ENCODE measurements at regions not wholly inside any gene's neighbourhood (a gene's known extent, or its start where the extent isn't known, plus 50 kb on each side); places are given as distances from the start of the nearest gene placed in this dataset.

DNA sequence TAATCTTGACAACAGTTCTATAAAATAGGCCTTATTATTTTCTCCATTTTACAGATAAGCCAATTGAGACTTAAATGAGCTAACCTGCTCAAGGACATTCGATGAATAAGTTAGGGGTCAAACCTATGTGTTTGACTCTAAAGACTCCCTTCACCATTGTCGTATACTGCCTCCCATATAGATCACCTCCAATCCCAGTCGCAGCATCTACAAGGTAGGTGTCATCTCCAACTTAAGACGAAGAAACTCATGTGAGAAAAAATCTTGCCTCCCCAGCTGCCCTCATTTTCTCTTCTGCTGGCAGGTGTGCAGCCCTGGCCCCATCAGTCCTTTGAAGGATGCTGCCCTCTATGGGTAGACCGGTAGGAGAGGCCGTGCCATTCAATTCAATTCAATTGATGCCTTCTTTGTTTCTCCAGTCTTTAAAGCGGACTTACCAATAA lies 75.2 kb upstream of the SMARCA2 start:
- DNase-seq = peak; percentile 26

GRCh38 chr9:1941989-1942388 lies 73.2 kb upstream of the SMARCA2 start:
- DNase-seq = no peak

- no peak for DNase-seq
These were observed 68.4 kb upstream of the SMARCA2 start for GRCh38 chr9:1946526-1947283.

DNA sequence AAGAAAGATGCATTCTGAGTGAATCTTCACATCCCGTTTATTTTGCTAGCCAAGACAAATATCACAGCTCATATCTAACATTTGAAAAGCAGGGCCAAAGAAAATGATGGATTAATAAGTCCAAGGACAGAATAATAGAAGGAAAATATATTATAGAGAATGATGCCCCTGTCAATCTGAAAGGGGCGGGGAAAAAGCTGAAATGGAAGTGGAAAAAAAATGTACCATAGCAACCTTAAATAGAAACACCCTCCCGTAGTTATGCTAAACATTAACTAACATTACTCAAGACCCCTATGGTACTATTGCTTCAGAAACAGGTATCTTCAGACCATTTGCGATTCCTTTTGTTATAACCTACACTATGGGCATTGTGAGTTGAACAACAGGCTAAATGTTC lies 67.7 kb upstream of the SMARCA2 start:
- DNase-seq = no peak

DNA sequence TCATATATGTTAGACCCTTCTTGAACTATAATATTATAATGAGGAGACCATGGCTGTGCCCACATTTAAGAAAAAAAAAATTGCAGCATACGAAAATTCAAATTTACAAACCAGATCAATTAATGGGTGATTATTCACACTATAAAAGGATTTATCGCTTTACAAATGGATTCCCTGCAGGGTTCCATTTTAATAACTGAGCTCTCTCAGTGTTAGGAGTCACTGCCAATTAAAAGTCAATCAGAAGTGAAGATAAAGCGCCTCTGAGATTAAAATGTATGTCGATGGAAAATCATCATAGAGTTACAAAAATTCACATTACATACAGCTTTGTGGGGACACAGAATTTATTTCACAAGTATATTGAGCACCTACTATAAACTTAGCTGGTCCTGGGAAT lies 66.6 kb upstream of the SMARCA2 start:
- no peak for DNase-seq

- no peak for DNase-seq
These were observed 63.7 kb upstream of the SMARCA2 start for GRCh38 chr9:1951446-1951845.

DNA sequence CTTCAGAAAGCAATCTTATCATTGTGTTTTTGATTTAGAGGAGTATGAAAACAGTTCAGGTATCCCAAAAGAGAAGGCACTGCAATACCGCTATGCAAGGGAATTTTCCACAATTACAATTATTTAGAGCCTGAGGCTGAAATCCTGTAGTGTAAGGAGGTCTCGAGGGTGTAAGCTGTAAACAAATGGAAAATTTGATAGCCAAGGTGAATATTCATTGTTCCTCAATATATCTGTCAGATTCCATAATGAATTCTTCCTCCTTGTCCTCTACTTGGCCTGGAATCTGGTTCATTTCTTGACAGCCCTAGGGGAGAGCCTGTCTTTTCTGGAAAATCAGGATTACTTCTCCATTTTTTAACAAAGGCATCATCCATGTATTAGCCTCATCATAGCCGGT lies 63.1 kb upstream of the SMARCA2 start:
- DNase-seq = no peak

GRCh38 chr9:1954238-1954637 lies 60.9 kb upstream of the SMARCA2 start:
- no peak for DNase-seq

DNA sequence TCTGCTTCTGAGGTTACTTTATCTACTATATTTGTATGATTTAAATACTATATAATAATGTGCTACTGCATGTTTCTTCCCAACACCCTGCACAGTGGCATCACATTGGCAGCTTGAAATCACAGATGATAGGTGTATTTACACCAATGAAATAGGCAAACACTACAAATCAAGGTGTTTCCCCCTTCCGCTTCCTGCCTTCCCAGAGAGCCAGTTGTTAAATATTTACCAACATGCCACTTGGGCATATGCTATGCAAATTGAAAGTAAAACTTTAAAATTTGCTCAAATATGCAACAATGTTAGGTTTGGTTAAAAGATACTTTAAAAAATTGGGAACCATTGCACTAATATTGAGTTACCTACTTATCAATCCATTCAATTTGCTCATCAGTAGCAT lies 58.2 kb upstream of the SMARCA2 start:
- no peak for DNase-seq

DNA sequence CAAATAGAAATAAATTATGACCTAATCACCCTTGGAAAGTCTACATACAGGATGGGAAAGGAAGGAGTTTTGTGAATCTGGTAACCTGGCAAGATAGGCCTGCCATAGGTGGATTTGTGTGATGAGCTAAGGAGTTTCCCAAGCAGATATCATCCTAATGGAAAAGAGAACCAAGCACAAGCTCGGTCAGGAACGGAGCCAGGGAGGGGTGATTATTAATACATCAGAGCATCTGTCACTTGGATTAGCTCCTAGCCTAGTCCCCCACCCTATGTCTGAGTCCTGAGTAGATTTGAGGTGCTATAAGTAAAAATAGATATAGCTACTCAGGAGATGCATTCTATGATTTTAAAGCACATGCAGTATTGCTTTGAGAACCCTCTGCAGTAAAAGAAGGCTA lies 57.3 kb upstream of the SMARCA2 start:
- DNase-seq = no peak

- no peak for DNase-seq
These were observed 55.8 kb upstream of the SMARCA2 start for GRCh38 chr9:1959371-1959770.

DNA sequence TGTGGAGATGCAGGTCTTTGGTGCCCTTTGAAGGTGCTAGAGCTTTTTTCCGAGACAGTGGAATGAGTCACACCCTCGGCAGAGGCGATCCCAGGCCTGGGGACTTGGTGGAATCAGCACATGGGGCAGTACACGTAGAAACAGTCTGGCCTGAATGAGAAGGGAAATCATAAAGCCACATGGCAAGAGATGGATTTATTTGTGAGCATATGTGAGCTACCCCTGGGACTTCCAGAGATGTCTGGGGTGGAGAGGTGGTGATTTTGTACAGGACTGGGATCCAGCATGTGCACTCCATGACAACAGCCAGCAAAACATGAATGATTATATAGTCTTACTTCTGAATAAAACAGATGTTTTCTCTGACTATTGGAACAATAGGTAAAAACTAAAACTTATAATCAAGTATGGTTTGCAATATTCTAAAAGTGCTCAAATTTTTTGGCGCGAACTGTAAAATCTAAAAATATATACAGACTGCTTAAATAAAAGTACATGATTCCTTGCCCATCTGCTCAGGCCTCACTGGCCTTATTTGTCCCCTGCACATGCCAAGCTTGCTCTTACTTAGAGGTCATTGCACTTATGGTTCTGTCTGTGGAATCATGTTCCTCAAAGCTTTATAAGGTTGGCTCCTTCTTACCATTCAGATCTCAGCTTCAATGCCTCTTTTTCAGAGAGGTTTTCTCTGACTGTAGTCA lies 54.7 kb upstream of the SMARCA2 start:
- DNase-seq = no peak

GRCh38 chr9:1962122-1962521 lies 53.0 kb upstream of the SMARCA2 start:
- DNase-seq = no peak

DNA sequence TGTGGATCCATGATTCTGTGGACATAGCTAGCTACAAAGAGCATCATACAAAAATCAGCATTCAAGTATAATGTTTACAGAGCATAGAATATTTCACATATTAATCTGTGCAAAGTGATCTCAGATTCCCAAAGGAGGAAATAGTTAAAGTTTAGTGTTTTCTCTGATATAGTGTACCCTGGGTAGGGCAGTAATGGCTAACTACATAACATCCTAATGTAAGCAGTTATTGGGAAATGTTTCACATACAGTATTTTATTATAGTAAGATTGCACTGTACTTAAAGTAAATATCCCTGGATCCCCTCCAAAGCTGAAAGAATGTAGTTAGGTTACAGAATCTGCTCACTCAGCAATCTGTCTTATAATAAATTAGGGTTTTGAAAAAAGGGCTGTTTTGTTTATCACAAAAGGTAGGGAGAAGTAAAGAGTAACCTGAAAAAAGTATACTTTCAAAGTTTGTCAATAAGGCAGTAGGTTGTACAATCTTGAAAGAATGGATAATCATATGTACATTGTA lies 52.5 kb upstream of the SMARCA2 start:
- DNase-seq = no peak

DNA sequence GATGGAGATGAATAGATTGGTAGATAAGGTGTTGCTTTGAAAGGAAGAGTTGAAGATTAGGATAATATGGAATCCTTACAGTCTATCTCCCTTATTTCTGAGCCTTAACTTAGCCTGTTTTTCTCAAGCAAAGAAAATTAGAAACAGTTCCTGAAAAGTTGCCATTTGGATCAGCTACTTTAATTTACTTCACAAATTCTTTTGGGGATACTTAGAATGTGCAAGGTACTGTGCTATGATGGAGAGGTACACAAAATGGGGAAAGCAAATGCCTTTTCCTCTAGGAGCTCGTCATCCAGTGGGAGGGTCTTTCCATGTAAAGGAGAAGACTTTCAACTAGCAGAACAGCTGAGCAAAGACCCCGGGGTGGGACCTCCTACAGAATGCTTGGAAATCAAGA lies 51.1 kb upstream of the SMARCA2 start:
- no peak for DNase-seq

Measured in MV-4-11 (cell line).